HepG2 (cell line): ENCODE measurements at regions not wholly inside any gene's neighbourhood (a gene's known extent, or its start where the extent isn't known, plus 50 kb on each side); places are given as distances from the start of the nearest gene placed in this dataset.

Experiments
- ATAC-seq: fragments of 200-7000 bp; cut with Tn5 transposase; 3 replicates; pipeline ENCODE4 v1.9.1; 2020; ENCODE audit warnings: mild to moderate bottlenecking, moderate library complexity
- BruUV-seq: library from RNA; stranded (reverse); fragments of 400-500 nt; replicated peaks from 2 replicates; lab custom pipeline; 2021; lab: Mats Ljungman, UMichigan
- CTCF ChIA-PET: fragments of 300-600 bp; formaldehyde crosslinking; extraction: SDS; loops from one replicate; lab custom pipeline; 2021; ENCODE audit warnings: low total read pairs, inconsistent platforms, low intra/inter-chr PET ratio; lab: Yijun Ruan, JAX
- POLR2A ChIA-PET: fragments of 350-600 bp; sonication (Branson Sonifier 250); formaldehyde crosslinking; loops from one replicate; lab custom pipeline; 2020; ENCODE audit warnings: antibody characterized with exemption, inconsistent platforms; lab: Yijun Ruan, JAX
- DNase-seq: peaks from one replicate; pipeline ENCODE4 v3.0.0-alpha.2; 2015; ENCODE audit warnings: low spot score
- FAIRE-seq: peaks from 3 replicates; lab custom pipeline; 2011; peaks lifted over from hg19 to GRCh38; lab: Jason Lieb, UNC
- H2AFZ ChIP-seq: one replicate; pipeline ENCODE4 v1.6.1; 2011; ENCODE audit warnings: low read length, inconsistent platforms
- H3K27ac ChIP-seq: fragments of 300-600 bp; 3 replicates; pipeline ENCODE4 v1.8.0; 2011; ENCODE audit warnings: mixed run types, mild to moderate bottlenecking, mixed read lengths, low read length, inconsistent platforms; ENCODE audit not compliant: insufficient read depth; ENCODE audit errors: extremely low read length
- H3K27me3 ChIP-seq, 2 experiments: fragments of 200-600 bp in 1 of 2; 2 replicates in 1 of 2; 3 replicates in 1 of 2; pipeline versions ENCODE4 v1.6.0 to v1.8.0; 2011; ENCODE audit warnings: low read length in 2 of 2, mild to moderate bottlenecking in 2 of 2, moderate library complexity in 2 of 2, inconsistent platforms in 1 of 2; ENCODE audit not compliant: insufficient read depth in 2 of 2, control insufficient read depth in 1 of 2
- H3K36me3 ChIP-seq, 2 experiments: fragments of 200-600 bp in 1 of 2; replicated peaks in 1 of 2; 2 replicates in 1 of 2; 3 replicates in 1 of 2; pipeline versions ENCODE4 v1.5.1 to v1.8.0; 2011; ENCODE audit warnings: low read length in 2 of 2, inconsistent platforms in 1 of 2; ENCODE audit not compliant: insufficient read depth in 2 of 2, control insufficient read depth in 1 of 2
- H3K4me1 ChIP-seq: 2 replicates; pipeline ENCODE4 v1.5.1; 2012; ENCODE audit warnings: low read length, inconsistent platforms; ENCODE audit not compliant: insufficient read depth
- H3K4me2 ChIP-seq: 2 replicates; pipeline ENCODE4 v1.6.0; 2011; ENCODE audit warnings: low read depth, low read length, inconsistent platforms
- H3K4me3 ChIP-seq, 3 experiments: fragments of 200-600 bp in 1 of 3; sonication (generic), shearing (Covaris generic) in 1 of 3; replicated peaks in 1 of 3; 2 replicates each; pipeline ENCODE4 v1.5.1; 2011 to 2016; ENCODE audit warnings: low read length in 3 of 3, inconsistent platforms in 2 of 3, low read depth in 2 of 3, mild to moderate bottlenecking in 2 of 3, control low read depth in 1 of 3, mixed read lengths in 1 of 3; ENCODE audit not compliant: insufficient read depth in 1 of 3
- H3K79me2 ChIP-seq: one replicate; pipeline ENCODE4 v1.6.1; 2011; ENCODE audit warnings: low read length, inconsistent platforms; ENCODE audit not compliant: insufficient read depth
- H3K9ac ChIP-seq: 2 replicates; pipeline ENCODE4 v1.6.0; 2011; ENCODE audit warnings: mild to moderate bottlenecking, low read depth, low read length, inconsistent platforms; ENCODE audit not compliant: insufficient read depth
- H3K9me3 ChIP-seq: 2 replicates; pipeline ENCODE4 v1.5.1; 2012; ENCODE audit warnings: mild to moderate bottlenecking, low read length
- H4K20me1 ChIP-seq: 2 replicates; pipeline ENCODE4 v1.6.0; 2011; ENCODE audit warnings: inconsistent platforms, mild to moderate bottlenecking, low read length, moderate library complexity; ENCODE audit not compliant: insufficient read depth
- CCDC6 ChIP-seq: sonication (generic); formaldehyde crosslinking; IDR thresholded peaks from 2 replicates; pipeline ENCODE4 v1.8.1; 2022; ENCODE audit warnings: mild to moderate bottlenecking, missing genetic modification reagents, moderate library complexity
- ETV6 ChIP-seq: sonication (generic); formaldehyde crosslinking; conservative IDR thresholded peaks from 2 replicates; pipeline ENCODE4 v1.4.0; 2020; ENCODE audit warnings: missing genetic modification reagents
- HNRNPL ChIP-seq: fragments of 200-400 bp; formaldehyde crosslinking; IDR thresholded peaks from 2 replicates; pipeline ENCODE4 v1.6.1; 2017; ENCODE audit warnings: mild to moderate bottlenecking, low read depth, low read length
- MIER2 ChIP-seq: IDR thresholded peaks from 2 replicates; pipeline ENCODE4 v1.6.1; 2016; ENCODE audit warnings: missing biosample characterization, missing genetic modification reagents
- MZF1 ChIP-seq: sonication (generic); formaldehyde crosslinking; IDR thresholded peaks from 2 replicates; pipeline ENCODE4 v1.8.1; 2023; ENCODE audit warnings: mild to moderate bottlenecking, missing genetic modification reagents, borderline replicate concordance
- PAWR ChIP-seq: sonication (generic); formaldehyde crosslinking; IDR thresholded peaks from 2 replicates; pipeline ENCODE4 v1.4.0; 2020; ENCODE audit warnings: missing genetic modification reagents, mild to moderate bottlenecking, borderline replicate concordance
- RCOR2 ChIP-seq: IDR thresholded peaks from 2 replicates; pipeline ENCODE4 v1.6.1; 2016; ENCODE audit warnings: missing biosample characterization, missing genetic modification reagents
- SNAPC2 ChIP-seq: sonication (generic); formaldehyde crosslinking; IDR thresholded peaks from 2 replicates; pipeline ENCODE4 v1.8.1; 2022; ENCODE audit warnings: mild to moderate bottlenecking, missing genetic modification reagents
- SRSF9 ChIP-seq: fragments of 200-400 bp; formaldehyde crosslinking; IDR thresholded peaks from 2 replicates; pipeline ENCODE4 v1.6.1; 2018; ENCODE audit warnings: borderline replicate concordance, mild to moderate bottlenecking, low read depth, low read length; ENCODE audit not compliant: insufficient read depth, poor library complexity, severe bottlenecking
- ZNF263 ChIP-seq: sonication (generic); formaldehyde crosslinking; IDR thresholded peaks from 2 replicates; pipeline ENCODE4 v1.4.0; 2020; ENCODE audit warnings: missing genetic modification reagents
- ZNF335 ChIP-seq: sonication (generic); formaldehyde crosslinking; IDR thresholded peaks from 2 replicates; pipeline ENCODE4 v1.4.0; 2020; ENCODE audit warnings: missing genetic modification reagents
- ZNF382 ChIP-seq: sonication (generic); formaldehyde crosslinking; IDR thresholded peaks from 2 replicates; pipeline ENCODE4 v1.5.0; 2020; ENCODE audit warnings: missing genetic modification reagents, mild to moderate bottlenecking, borderline replicate concordance
- ZNF891 ChIP-seq: sonication (generic); formaldehyde crosslinking; IDR thresholded peaks from 2 replicates; pipeline ENCODE4 v1.5.0; 2020; ENCODE audit warnings: mild to moderate bottlenecking, missing genetic modification reagents
- ZSCAN9 ChIP-seq: IDR thresholded peaks from 2 replicates; pipeline ENCODE4 v1.6.1; 2016; ENCODE audit warnings: borderline replicate concordance
- WGBS: methylation state at CpG from one replicate; pipeline ENCODE4 v1.1.6; 2017; ENCODE audit warnings: low lambda C conversion rate; 5-methylcytosine and 5-hydroxymethylcytosine counted together
- in situ Hi-C: cut with HindIII; loops from 2 replicates; pipeline ENCODE4 v1.10.0; 2017; ENCODE audit warnings: low pct_unique_long_range_greater_than_20kb; ENCODE audit not compliant: extremely low pct_ligation_motif_present
- intact Hi-C: fragments of 100-400 bp; cut with micrococcal nuclease; formaldehyde crosslinking; loops from one replicate; pipeline ENCODE4 v1.10.0; 2022; ENCODE audit not compliant: unreplicated experiment
- TF ChIP-seq, protein P1 (sequence below): IDR thresholded peaks from 2 replicates; pipeline ENCODE4 v1.6.1; 2016; ENCODE audit warnings: low read depth
- TF ChIP-seq, protein P2 (sequence below): sonication (generic); formaldehyde crosslinking; IDR thresholded peaks from 2 replicates; pipeline ENCODE4 v1.4.0; 2020; ENCODE audit warnings: mild to moderate bottlenecking, missing genetic modification reagents
- TF ChIP-seq, protein P3 (sequence below): sonication (generic); formaldehyde crosslinking; IDR thresholded peaks from 2 replicates; pipeline ENCODE4 v1.4.0; 2020; ENCODE audit warnings: missing genetic modification reagents, borderline replicate concordance

DNA sequence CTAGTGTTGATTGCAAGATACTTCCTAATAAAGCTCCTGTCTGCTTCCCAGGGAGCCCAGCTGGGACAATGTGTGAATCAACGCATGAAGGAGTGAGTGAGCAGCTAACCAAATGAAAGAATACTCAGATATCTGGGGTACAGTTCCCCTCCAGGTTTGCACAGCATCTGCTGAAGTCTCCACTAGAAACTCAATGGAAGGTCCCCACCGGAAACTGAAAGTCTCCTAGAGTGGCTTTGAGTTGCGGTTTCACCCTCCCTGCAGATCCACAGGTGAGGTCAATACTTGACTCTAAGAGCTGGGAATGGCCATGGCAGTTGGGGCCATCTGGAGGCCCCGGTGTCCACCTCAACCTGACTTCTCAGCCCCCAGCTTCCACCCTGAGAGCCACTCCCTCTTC, 198.2 kb upstream of the MSX2 start (continued):
- TF ChIP-seq SRSF9 (no peak), ZNF382 (CRISPR knock-in tag) (no peak), MIER2 (CRISPR knock-in tag) (no peak), CCDC6 (CRISPR knock-in tag) (no peak), PAWR (CRISPR knock-in tag) (no peak), RCOR2 (CRISPR knock-in tag) (no peak)
- TF ChIP-seq, protein P1, sequence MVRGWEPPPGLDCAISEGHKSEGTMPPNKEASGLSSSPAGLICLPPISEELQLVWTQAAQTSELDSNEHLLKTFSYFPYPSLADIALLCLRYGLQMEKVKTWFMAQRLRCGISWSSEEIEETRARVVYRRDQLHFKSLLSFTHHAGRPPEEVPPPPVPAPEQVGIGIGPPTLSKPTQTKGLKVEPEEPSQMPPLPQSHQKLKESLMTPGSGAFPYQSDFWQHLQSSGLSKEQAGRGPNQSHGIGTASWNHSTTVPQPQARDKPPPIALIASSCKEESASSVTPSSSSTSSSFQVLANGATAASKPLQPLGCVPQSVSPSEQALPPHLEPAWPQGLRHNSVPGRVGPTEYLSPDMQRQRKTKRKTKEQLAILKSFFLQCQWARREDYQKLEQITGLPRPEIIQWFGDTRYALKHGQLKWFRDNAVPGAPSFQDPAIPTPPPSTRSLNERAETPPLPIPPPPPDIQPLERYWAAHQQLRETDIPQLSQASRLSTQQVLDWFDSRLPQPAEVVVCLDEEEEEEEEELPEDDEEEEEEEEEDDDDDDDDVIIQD (CRISPR knock-in tag), result no peak

DNA sequence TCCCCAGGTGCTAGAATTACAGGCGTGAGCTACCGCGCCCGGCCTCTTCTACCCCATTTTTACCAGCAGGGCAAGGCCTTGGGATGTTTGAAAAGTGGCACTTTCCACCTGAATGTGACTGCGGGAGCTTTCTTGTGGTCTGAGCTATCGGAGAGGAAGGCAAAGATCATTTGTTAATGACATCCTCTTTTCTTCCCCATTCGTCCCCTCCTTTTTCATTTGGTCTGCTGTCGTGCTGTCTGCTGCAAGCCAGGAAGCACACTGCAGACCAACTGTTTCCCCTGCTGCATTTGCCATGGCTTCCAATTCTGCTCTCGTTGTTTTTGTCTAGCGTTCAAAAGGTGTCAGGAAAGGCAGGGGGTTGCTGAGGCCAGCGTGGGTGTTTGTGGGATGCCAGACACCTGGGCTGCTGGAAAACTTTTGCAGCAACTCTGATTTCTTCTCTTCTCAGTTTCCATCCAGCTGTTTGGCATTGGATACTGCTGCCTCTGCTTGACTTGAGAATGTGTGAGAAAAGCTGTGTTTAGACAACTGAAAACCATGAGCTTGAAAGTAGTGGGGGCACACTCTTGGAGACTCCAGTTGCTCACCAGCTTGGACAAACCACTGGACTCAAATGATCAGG, 196.4 kb upstream of the MSX2 start:
- Histone ChIP-seq H3K4me2 (no peak overlapping the region), H2AFZ (no peak overlapping the region), H3K36me3 (no peaks in the 10 kb centered on the region), H3K79me2 (no peaks in the 10 kb centered on the region), H3K9ac (no peak overlapping the region), H3K27ac (no peak overlapping the region), H3K4me3 (no peak overlapping the region), H3K4me1 (peaks cover 4% of the 10 kb centered on the region; the same call in 1 of the 2 replicates), H3K27me3 (no peaks in the 10 kb centered on the region), H4K20me1 (no peaks in the 10 kb centered on the region), H3K9me3 (no peaks in the 10 kb centered on the region)
- CTCF ChIA-PET, result no interaction called here
- FAIRE-seq, result no peak
- no TSS peak for BruUV-seq
- 37% methylated on average over 7 of the region's 11 CpGs for WGBS
- intact Hi-C loops (no loop called here), in situ Hi-C loops (no loop called here)
- POLR2A ChIA-PET, result no interaction called here
- DNase-seq, result no peak
- ATAC-seq, result no peak
- TF ChIP-seq ZNF263 (no peak), SNAPC2 (CRISPR knock-in tag) (no peak), MZF1 (CRISPR knock-in tag) (no peak), ZNF335 (CRISPR knock-in tag) (no peak), ZNF891 (no peak), HNRNPL (no peak), ZSCAN9 (CRISPR knock-in tag) (no peak), ETV6 (CRISPR knock-in tag) (no peak)
- TF ChIP-seq, protein P2, sequence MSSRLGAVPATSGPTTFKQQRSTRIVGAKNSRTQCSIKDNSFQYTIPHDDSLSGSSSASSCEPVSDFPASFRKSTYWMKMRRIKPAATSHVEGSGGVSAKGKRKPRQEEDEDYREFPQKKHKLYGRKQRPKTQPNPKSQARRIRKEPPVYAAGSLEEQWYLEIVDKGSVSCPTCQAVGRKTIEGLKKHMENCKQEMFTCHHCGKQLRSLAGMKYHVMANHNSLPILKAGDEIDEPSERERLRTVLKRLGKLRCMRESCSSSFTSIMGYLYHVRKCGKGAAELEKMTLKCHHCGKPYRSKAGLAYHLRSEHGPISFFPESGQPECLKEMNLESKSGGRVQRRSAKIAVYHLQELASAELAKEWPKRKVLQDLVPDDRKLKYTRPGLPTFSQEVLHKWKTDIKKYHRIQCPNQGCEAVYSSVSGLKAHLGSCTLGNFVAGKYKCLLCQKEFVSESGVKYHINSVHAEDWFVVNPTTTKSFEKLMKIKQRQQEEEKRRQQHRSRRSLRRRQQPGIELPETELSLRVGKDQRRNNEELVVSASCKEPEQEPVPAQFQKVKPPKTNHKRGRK, result no peak
- TF ChIP-seq, protein P3, sequence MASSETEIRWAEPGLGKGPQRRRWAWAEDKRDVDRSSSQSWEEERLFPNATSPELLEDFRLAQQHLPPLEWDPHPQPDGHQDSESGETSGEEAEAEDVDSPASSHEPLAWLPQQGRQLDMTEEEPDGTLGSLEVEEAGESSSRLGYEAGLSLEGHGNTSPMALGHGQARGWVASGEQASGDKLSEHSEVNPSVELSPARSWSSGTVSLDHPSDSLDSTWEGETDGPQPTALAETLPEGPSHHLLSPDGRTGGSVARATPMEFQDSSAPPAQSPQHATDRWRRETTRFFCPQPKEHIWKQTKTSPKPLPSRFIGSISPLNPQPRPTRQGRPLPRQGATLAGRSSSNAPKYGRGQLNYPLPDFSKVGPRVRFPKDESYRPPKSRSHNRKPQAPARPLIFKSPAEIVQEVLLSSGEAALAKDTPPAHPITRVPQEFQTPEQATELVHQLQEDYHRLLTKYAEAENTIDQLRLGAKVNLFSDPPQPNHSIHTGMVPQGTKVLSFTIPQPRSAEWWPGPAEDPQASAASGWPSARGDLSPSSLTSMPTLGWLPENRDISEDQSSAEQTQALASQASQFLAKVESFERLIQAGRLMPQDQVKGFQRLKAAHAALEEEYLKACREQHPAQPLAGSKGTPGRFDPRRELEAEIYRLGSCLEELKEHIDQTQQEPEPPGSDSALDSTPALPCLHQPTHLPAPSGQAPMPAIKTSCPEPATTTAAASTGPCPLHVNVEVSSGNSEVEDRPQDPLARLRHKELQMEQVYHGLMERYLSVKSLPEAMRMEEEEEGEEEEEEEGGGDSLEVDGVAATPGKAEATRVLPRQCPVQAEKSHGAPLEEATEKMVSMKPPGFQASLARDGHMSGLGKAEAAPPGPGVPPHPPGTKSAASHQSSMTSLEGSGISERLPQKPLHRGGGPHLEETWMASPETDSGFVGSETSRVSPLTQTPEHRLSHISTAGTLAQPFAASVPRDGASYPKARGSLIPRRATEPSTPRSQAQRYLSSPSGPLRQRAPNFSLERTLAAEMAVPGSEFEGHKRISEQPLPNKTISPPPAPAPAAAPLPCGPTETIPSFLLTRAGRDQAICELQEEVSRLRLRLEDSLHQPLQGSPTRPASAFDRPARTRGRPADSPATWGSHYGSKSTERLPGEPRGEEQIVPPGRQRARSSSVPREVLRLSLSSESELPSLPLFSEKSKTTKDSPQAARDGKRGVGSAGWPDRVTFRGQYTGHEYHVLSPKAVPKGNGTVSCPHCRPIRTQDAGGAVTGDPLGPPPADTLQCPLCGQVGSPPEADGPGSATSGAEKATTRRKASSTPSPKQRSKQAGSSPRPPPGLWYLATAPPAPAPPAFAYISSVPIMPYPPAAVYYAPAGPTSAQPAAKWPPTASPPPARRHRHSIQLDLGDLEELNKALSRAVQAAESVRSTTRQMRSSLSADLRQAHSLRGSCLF (CRISPR knock-in tag), result no peak
